HAP-1 (cell line): ENCODE measurements at regions not wholly inside any gene's neighbourhood (a gene's known extent, or its start where the extent isn't known, plus 50 kb on each side); places are given as distances from the start of the nearest gene placed in this dataset.

Experiments
- DNase-seq, 2 experiments: peaks; one replicate each; pipeline ENCODE4 v3.0.0-alpha.2; 2016 to 2020; ENCODE audit warnings: low spot score in 2 of 2
- H3K27me3 ChIP-seq: fragments of 250-450 bp; sonication (Bioruptor Pico); 2 replicates; pipeline ENCODE4 v1.5.1; 2020; ENCODE audit warnings: low read depth, mild to moderate bottlenecking, moderate library complexity
- H3K36me3 ChIP-seq: fragments of 250-450 bp; sonication (Bioruptor Pico); replicated peaks from 2 replicates; pipeline ENCODE4 v1.5.1; 2020; ENCODE audit warnings: mild to moderate bottlenecking
- H3K4me1 ChIP-seq: fragments of 250-450 bp; sonication (Bioruptor Pico); 2 replicates; pipeline ENCODE4 v1.5.1; 2020; ENCODE audit warnings: mild to moderate bottlenecking
- H3K4me3 ChIP-seq: fragments of 250-450 bp; sonication (Bioruptor Pico); 2 replicates; pipeline ENCODE4 v1.5.1; 2020; ENCODE audit warnings: mild to moderate bottlenecking, moderate library complexity
- H3K9me3 ChIP-seq: fragments of 250-450 bp; sonication (Bioruptor Pico); 2 replicates; pipeline ENCODE4 v1.5.1; 2020; ENCODE audit warnings: mild to moderate bottlenecking, moderate library complexity
- in situ Hi-C: fragments of 300-500 bp; cut with MboI; formaldehyde crosslinking; loops from 3 replicates; pipeline ENCODE4 v1.14.3; 2020; ENCODE audit warnings: low sequenced_read_pairs, inconsistent platforms, mixed read lengths

DNA sequence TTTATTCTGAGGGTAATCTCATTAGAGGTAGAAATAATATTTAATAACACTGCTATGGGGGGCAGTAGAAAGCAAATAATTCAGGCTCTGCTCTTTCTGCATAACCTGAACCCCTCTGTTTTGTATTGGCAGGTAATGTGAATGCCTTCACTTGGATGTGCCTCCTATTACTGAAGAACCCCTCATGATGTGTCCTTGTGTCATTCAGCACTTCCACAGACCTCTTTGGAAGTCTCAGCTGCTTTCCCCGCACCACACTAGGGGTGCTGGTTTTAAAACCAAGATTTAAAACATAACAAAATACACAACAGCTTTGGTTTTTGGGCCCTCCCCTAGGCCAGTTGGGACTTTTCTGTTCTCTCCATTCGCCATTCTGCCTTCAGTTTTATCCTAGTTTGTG is 281.7 kb upstream of the MC4R start:
- in situ Hi-C loops, result no loop called here
- H3K27me3 ChIP-seq, result no peaks in the 10 kb centered on the region
- no peaks in the 10 kb centered on the region for H3K4me1 ChIP-seq
- no peaks in the 10 kb centered on the region for H3K9me3 ChIP-seq
- DNase-seq, result no peak
- H3K36me3 ChIP-seq, result no peaks in the 10 kb centered on the region
- H3K4me3 ChIP-seq, result no peak overlapping the region

DNA sequence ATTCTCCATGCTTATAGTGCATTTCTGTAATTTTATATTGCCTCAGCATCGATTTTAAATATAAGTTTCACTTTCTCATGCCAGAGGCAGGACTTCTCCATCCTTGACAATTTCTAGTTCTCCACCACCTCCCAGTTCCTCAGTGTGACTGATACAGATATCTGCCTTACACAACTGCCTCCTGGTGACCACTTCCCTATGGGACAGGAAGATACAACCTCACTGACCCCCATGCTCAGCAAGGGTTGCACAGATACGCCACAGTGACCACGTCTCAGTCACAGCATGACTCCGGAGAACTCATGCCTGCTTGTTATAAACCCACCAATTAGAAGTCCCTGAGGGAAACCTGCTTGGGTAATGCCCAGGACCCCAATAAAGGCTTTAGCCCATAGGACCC is 284.0 kb upstream of the MC4R start:
- in situ Hi-C loops, result no loop called here
- Histone ChIP-seq H3K9me3 (no peaks in the 10 kb centered on the region), H3K4me3 (no peak overlapping the region), H3K36me3 (no peaks in the 10 kb centered on the region), H3K27me3 (no peaks in the 10 kb centered on the region), H3K4me1 (no peaks in the 10 kb centered on the region)
- DNase-seq, result no peak

DNA sequence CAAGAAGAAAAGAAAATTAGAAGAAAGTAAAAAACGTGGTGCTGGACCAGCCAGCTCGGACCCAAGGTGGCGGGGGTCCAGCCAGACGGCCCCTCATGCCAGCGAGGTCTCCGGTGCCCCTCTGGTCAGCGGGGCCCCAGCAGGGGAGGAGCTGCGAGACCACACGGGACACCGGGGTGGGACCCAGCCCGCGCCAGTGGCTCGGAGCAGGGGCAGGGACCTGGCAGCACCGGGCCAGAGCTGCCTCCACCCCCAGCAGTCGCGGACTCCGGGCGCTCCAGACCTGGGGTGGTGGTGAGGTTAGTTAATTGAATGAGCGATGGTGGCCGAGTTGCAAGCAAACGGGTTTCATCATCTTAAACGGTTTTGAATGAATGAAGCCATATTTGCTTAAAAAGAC is 289.9 kb upstream of the MC4R start:
- in situ Hi-C loops, result no loop called here
- no peak for DNase-seq
- H3K27me3 ChIP-seq, result no peaks in the 10 kb centered on the region
- H3K4me1 ChIP-seq, result no peaks in the 10 kb centered on the region
- no peaks in the 10 kb centered on the region for H3K36me3 ChIP-seq
- no peak overlapping the region for H3K4me3 ChIP-seq
- no peaks in the 10 kb centered on the region for H3K9me3 ChIP-seq

DNA sequence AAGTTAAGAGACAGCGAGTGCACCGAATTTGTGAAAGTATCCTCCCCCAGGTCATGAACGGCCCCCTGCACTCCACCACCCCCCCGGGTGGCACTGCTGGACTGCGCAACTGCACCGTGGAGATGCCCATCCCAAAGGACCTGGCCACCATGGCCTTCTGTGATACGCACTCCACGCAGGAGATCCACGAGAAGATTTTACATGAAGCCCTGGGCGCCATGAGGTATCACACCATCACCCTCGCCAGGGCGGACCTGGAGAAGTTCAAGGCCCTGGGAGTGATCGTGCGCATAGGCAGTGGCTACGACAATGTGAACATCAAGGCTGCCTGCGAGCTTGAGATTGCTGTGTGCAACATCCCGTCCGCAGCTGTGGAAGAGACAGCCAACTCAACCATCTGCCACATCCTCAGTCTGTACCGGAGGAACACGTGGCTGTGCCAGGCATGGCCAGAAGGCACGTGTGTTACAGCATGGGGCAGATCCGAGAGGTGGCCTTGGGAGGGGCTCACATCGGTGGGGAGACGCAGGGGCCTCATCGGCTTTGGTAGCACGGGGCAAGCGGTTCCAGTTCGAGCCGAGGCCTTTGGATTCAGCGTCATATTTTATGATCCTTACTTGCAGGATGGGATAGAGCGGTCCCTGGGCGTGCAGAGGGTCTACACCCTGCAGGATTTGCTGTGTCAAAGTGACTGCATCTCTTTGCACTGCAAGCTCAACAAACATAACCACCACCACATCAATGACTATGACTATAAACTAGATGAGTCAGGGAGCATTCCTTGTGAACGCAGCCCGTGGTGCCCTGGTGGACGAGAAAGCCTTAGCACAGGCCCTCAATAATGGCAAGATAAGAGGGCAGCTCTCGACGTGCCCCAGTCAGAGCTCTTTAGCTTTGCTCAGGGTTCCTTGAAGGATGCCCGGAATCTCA is 290.8 kb upstream of the MC4R start:
- no peak overlapping the region for H3K4me3 ChIP-seq
- no peak for DNase-seq
- no peaks in the 10 kb centered on the region for H3K27me3 ChIP-seq
- no peaks in the 10 kb centered on the region for H3K4me1 ChIP-seq
- no peaks in the 10 kb centered on the region for H3K9me3 ChIP-seq
- in situ Hi-C loops, result no loop called here
- H3K36me3 ChIP-seq, result no peaks in the 10 kb centered on the region

DNA sequence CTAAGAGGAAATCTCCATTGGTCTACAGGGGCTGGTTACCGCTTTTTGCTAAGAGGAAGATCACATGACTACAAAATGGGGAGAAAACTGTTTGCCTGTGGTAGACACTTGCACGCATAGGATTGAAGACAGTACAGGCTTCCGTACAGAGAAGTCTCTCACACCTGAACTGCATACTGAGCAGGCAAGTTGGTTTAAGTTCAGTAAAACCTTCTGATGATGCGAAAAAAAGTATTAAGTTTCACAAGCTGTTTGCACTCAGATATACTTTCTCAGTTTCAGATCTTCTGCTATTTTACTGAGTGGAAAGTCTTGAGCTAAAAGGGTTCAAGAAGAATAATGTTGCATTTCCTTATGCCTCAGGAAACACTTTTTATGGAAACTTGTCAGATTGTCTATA is 292.2 kb upstream of the MC4R start:
- Histone ChIP-seq H3K27me3 (no peaks in the 10 kb centered on the region), H3K36me3 (no peaks in the 10 kb centered on the region), H3K4me3 (no peak overlapping the region), H3K9me3 (no peaks in the 10 kb centered on the region), H3K4me1 (no peaks in the 10 kb centered on the region)
- in situ Hi-C loops, result no loop called here
- no peak for DNase-seq

DNA sequence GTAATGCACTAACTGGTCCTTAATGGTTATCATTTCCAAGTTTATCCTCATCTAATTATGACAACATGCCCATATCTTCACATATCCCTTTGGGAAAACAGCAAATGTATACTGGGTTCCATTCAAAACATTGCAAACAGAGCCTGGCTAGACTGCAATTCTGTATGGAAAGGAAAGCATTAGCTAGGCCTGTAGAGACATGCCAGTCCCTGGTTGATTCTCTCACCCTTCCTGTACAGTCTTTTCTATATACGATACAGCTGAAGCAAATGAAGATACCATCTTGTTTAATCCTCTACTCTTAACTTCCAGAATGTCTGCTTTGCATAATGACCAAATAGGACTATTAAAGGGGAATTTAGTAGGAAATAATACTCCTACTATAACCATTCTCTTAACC is 294.4 kb upstream of the MC4R start:
- no peaks in the 10 kb centered on the region for H3K4me1 ChIP-seq
- no peak for DNase-seq
- in situ Hi-C loops, result no loop called here
- no peaks in the 10 kb centered on the region for H3K9me3 ChIP-seq
- no peaks in the 10 kb centered on the region for H3K36me3 ChIP-seq
- no peaks in the 10 kb centered on the region for H3K27me3 ChIP-seq
- H3K4me3 ChIP-seq, result no peak overlapping the region

DNA sequence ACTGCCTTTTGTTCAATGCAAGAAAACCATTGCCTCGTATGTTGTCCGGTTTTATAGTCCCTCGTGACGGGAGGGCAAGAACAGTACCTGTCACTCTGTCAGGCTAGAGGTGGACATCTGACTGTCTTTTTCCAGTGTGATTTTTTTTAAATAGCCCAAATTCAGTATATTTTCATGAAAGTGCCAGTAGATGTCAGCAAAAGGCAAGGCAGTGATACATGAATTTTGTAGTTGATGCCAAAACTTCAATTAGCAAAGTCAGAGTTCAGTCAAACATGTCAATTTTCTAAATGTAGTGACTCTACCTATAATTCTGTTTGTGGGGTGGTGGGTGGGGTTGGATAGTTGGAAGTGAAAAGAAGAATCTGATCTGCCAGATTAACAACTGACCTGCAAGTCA is 296.0 kb upstream of the MC4R start:
- in situ Hi-C loops, result no loop called here
- no peaks in the 10 kb centered on the region for H3K4me1 ChIP-seq
- DNase-seq, result no peak

DNA sequence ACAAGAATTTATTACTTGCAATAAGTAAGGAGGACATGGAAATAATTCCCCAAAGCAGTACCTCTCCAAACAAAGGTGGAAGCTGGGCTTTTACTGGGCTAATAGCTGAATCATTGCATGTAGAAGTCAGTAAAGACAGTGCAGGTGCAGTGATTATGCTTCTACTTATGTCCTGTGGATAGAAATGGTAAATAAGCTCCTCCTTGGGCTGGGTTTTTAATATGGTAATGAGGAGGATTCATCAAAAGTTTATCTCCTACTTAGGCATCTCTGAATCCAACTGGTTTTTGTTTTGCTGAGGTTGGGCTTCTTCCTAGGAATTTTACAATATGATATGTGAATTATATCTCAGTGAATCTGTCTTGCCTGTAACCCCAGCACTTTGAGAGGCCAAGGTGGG is 297.4 kb upstream of the MC4R start:
- Histone ChIP-seq H3K9me3 (no peaks in the 10 kb centered on the region), H3K4me1 (no peaks in the 10 kb centered on the region), H3K36me3 (no peaks in the 10 kb centered on the region), H3K27me3 (no peaks in the 10 kb centered on the region), H3K4me3 (no peak overlapping the region)
- no peak for DNase-seq
- in situ Hi-C loops, result no loop called here

More for the DNA sequence above, 296.0 kb upstream of the MC4R start:
- Histone ChIP-seq H3K36me3 (no peaks in the 10 kb centered on the region), H3K4me3 (no peak overlapping the region), H3K9me3 (no peaks in the 10 kb centered on the region), H3K27me3 (no peaks in the 10 kb centered on the region)

DNA sequence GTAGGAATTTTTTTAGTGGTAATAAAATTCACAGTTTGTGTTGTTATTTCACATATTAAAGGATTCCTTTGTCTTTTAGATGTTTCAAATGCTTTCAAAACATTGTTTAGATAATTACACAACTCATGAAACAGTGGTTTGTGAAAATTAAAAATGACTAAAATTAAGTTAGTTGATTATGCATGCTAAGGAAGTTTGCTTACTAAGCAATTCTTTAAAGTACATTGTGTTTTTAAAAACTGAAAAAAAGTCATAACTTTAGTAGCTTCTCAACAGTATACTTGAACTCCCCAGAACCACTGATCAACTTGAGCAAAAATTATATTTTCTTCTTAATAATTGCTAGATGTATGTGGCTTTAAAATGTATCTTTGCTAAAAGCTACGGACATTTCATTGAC is 298.4 kb upstream of the MC4R start:
- Histone ChIP-seq H3K27me3 (no peaks in the 10 kb centered on the region), H3K4me1 (no peaks in the 10 kb centered on the region), H3K4me3 (no peak overlapping the region), H3K9me3 (no peaks in the 10 kb centered on the region), H3K36me3 (no peaks in the 10 kb centered on the region)
- DNase-seq, result no peak
- in situ Hi-C loops, result no loop called here

DNA sequence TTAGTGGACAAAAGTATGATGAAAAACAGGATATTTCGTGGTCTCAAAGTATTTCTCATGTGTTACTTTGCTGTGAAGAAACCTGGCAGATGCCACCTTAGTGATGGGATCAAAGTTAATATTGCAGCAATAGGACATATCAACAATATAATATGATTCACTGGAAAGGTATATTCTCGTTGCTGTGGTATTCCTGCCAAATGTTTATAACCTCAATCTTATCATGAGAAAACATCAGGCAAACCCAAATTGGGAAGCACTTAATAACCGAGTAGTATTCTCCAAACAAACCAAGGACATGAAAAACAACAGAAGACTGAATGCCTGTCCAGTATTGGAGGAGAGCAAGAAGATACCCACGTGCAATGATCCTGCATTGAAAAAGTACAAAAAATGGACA is 302.6 kb upstream of the MC4R start:
- H3K9me3 ChIP-seq, result no peaks in the 10 kb centered on the region
- no peak overlapping the region for H3K4me3 ChIP-seq
- no peaks in the 10 kb centered on the region for H3K4me1 ChIP-seq
- in situ Hi-C loops, result loop anchor here (25.0 kb wide), 1 partner anchor 837 kb away; no protein-coding TSS in a partner anchor
- no peaks in the 10 kb centered on the region for H3K27me3 ChIP-seq
- H3K36me3 ChIP-seq, result no peaks in the 10 kb centered on the region
- DNase-seq, result no peak

DNA sequence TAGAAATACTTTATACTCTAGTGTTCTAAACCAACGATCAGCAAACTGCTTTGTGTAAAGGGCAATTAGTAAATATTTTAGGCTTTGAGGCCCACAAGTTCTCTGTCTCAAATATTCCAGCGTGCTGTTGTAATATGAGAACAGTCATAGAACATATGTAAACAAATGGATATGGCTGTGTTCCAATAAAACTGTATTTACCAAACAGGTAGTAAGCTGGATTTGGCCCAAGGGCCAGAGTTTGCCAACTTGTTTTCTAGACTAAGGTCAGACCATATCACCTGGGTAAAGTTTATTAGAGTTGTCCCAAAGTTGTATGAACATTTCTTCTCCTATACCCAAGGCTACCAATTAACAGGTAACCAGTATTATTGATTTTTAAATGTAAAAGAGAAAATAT is 303.2 kb upstream of the MC4R start:
- H3K36me3 ChIP-seq, result no peaks in the 10 kb centered on the region
- DNase-seq, result no peak
- H3K4me3 ChIP-seq, result no peak overlapping the region
- H3K4me1 ChIP-seq, result no peaks in the 10 kb centered on the region
- H3K27me3 ChIP-seq, result no peaks in the 10 kb centered on the region
- H3K9me3 ChIP-seq, result no peaks in the 10 kb centered on the region
- in situ Hi-C loops, result loop anchor here (25.0 kb wide), 1 partner anchor 836 kb away; no protein-coding TSS in a partner anchor

DNA sequence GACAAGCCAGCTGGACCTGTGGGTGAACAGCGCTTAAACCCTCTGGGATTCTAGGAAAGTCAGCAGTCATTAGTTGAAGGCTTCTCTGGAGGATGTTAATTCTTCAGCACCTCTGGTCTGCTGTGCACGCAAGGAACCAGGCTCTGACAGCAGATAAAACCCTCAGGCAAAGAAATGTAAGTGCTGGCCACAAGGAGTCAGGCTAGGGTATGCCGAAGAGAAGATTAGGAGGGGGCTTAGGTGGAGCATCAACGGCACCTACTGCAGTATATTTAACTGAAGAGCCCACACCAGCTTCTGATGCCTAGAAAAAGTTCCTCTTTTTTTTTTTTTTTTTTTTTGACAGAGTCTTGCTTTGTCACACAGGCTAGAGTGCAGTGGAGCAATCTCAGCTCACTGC is 304.2 kb upstream of the MC4R start:
- H3K4me3 ChIP-seq, result no peak overlapping the region
- H3K27me3 ChIP-seq, result no peaks in the 10 kb centered on the region
- H3K36me3 ChIP-seq, result no peaks in the 10 kb centered on the region
- H3K9me3 ChIP-seq, result no peaks in the 10 kb centered on the region
- in situ Hi-C loops, result loop anchor here (25.0 kb wide), 1 partner anchor 835 kb away; no protein-coding TSS in a partner anchor
- no peak for DNase-seq
- H3K4me1 ChIP-seq, result no peaks in the 10 kb centered on the region

DNA sequence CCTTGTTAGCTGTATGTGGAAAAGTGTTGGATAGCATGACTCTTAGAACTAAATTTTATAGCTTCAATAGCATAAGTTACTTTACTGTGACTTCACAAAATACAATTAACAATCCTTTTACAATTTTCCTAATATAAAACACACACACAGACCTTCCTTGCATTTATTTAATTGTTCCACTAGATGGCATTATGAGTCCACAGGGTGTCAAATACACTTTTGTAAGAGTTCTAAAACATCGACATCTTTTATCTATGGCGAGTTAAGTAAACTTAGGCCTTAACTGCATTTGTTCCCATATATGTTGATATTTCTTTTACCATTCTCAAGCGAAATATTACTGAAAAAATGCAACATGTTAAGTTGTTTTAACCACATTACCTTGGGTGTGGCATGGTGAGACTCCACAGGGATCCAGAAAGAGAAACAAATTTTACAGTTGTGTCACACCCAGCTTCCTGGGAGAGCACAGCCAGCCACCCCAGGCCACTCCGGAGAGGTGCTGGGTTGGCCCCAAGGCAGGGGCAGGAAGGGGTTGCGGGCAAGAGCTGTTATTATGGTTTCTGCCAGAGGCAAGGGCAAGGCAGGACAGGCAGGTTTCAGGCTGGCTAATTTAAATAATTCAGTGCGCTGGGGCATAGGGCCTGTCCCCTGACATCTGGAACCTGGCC is 312.4 kb upstream of the MC4R start:
- DNase-seq, result peak in 1 of 2 experiments; percentile 32
- H3K27me3 ChIP-seq, result no peaks in the 10 kb centered on the region
- in situ Hi-C loops, result loop anchor here (25.0 kb wide), 1 partner anchor 827 kb away; no protein-coding TSS in a partner anchor
- no peak overlapping the region for H3K4me3 ChIP-seq
- no peaks in the 10 kb centered on the region for H3K4me1 ChIP-seq
- H3K9me3 ChIP-seq, result no peaks in the 10 kb centered on the region
- H3K36me3 ChIP-seq, result no peaks in the 10 kb centered on the region

DNA sequence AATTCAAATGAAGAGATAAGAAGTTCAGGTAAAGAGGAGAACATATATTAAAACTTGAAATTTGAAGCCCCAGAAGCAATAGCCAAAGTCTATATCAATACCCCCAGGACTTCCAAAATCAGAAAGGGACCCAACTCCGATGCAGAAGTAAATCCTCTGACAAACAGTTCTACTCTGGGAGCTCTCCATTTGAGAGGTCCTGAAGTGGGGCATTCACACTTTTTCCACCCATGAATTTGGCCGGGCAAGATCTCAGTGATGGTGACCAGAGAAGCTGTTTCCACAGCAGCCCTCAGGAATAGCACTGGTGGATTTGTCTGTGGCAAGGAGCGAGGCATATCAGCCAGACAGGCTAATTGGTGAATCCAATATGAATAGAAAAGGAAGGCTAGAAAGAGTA is 313.6 kb upstream of the MC4R start:
- Histone ChIP-seq H3K36me3 (no peaks in the 10 kb centered on the region), H3K9me3 (no peaks in the 10 kb centered on the region), H3K4me3 (no peak overlapping the region), H3K27me3 (no peaks in the 10 kb centered on the region), H3K4me1 (no peaks in the 10 kb centered on the region)
- no peak for DNase-seq
- in situ Hi-C loops, result loop anchor here (25.0 kb wide), 1 partner anchor 826 kb away; no protein-coding TSS in a partner anchor
